ENCODE measurements at regions not wholly inside any gene's neighbourhood (a gene's known extent, or its start where the extent isn't known, plus 50 kb on each side); places are given as distances from the start of the nearest gene placed in this dataset.

DNA sequence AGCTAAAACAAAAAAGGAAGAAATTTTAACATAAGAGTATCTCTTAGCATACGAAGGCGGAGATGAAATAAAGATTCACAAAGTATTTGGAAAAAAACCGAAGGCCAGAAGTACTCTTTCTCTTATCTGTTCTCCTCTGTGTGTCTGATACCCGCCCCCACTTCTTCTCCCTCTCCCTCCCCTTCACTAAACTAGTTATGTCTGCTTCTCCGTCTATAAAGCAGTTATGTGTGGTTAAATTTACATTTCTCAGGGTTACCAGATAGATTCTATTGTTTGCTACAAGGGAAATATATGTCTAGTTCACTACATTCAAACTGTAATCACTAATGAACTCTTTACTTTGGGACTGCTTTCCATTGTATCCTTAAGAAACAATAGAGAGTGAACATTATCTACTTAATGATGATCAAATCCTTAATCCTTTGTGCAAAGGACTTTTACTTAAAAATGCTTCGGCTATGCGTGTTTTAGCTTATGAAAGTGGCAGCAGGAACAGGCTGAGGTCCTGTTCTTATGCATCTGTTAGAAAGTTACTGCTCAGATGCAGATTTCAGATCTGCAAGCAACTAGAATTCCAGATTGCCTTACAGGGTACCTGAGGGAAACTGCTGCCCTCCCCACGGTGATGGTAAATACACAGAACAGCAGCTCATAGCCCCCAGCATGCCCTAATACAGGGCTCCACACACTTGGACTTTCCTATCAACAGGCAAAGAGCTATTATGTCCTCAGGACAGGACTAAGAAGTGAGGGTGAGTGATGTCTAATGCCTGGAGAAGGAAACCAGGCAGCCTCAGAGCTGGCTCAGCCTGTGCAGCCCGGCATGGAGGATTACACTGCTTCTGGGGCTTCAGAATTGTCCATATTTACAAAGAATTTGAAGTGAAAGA is 273.3 kb downstream of the FZD1 start:
- peak; percentile 63 for DNase-seq

DNA sequence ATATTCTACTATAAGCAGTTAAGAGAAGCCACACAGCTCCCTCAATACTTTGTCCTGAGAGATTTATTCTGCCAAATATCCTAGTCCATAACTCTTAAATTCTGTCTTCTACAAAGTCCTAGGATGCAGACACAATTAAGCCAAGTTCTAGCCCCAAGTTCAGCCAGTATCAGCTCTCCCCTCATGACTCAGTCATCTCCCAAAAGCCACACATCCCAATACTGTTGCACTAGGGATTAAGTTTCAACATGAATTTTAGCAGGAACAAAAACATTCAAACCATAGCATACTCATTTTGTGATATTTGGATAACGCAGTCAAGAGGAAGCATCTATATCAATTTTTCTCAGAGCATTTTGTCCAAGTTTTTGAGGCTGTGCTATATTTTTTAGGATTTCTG is 277.4 kb downstream of the FZD1 start:
- DNase-seq: no peak

DNA sequence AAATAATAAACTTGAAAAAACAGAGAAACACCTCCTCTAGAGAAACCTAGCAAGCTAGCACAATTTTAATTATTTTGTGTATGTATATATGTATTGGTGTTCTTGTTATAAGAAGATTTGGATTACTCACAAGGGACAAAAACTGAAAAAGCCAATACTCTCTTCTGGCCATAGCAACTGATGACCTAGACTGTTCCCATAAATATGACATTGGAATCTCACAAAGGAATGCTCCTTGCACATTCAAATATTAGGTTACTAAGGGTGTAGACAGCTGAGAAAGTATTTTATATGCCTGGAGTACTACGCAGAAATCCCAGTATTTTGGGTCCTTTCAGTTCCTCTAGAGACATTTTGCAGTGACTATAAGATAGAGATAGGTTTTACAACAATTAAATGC is 279.4 kb downstream of the FZD1 start:
- no peak for DNase-seq

DNA sequence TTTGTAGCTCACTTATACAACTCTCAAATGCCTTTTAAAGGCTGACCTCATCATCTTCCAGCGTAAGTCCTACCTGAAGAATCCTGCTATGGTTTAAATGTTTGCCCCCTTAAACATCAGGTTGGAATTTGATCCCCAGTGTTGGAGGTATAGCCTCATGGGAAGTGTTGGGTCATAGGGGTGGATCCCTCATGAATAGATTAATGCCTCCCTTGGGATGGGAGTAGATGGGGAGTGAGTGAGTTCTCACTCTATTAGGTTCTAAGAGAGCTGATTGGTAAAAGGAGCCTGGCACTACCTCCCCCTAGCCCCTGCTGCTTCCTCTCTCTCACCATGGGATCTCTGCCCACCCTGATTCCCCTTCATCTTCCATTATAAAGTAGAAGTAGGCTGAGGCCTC is 285.6 kb downstream of the FZD1 start:
- DNase-seq: no peak

DNA sequence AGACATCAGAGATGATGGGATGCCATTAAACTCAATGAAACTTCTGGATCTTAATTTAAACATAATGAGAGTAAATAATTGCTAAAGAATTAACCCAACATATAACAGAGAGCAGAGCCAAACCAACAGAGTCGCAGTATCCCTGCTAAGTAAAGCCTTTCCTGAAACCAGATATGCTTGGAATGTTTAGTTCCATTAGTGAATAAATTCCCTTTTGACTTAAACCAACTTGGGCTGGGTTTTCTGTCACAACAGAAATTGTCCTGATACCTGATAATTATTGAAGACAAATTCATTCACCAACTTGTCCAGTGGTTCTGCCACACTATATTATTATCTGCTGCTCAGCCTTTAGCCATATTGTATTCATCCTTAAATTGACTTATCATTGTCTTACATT is 286.7 kb downstream of the FZD1 start:
- no peak for DNase-seq

DNA sequence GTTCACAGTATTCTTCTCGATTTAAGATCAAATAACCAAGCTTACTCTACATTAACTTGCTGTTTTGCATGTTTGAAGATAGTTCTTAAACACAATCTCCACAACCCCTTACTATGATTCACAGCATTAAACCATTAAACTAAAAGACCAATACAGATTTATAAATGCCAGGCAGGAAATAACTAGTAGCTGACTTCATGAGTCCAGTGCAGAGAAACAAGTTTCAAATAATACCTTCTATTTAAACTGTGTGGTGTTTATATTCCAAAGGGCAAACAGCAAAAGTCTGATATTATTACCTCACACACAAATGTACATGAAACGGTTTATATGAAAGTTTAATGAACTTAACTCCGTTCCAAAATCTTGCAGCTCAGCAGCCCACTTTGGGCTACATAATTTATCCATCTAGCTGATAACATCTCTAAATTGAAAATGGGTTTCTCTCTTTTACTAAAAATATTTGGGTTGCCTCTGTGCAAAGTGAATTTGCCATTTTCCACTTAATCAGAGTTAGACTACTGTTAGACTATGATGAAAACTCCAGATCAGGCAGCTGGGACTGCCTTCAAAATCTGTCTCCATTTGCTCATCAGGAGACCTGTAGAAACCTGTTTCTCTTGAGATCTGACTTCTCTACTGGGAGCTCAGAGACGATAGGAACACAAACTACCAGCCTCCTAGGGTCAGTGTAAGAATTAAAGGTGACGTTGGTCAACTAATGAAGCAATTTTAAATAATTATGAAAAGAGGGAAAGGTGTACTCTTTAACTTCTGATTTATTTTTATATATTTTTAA is 287.3 kb downstream of the FZD1 start:
- no peak for DNase-seq

DNA sequence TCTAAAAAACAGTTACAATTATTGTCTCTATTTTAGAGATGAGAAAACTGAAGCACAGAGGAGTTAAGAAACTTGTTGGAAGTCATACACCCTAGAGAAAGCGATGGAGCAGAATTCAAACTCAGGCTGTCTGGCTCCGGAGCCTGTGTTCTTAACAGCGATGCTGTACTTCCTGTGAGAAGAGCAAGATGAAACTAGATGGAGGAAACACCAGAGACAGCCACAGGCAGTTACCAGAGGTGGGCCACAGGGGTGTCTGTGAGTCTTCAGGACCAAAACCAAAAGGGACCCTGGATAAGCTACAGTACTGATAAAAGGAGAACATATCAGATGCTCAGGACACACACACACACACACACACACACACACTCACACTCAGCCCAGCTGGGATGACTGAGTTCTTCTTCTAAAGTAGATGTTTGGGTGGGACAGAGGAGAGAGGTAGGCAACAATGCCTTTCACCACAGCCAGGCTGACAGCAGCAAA is 289.2 kb downstream of the FZD1 start:
- DNase-seq: no peak

DNA sequence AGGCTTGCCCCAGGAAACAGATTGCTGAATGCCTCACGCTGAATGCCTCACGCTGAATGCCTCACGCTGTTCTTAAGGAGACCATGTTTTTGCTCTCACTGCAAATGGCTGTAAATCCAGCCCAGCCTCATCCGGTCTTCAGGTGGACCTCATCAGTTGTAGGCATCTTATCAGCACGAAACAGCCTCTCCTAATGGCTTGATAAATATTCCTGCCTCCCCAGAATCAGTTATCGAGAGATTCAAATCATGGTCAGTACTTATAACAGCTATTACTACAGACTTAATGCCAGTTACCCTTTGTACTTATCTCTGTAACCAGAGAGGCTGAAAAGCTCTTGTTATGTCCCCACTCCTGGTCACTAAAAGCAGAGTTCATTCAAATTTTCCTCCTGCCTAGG is 290.6 kb downstream of the FZD1 start:
- DNase-seq: peak; percentile 68

DNA sequence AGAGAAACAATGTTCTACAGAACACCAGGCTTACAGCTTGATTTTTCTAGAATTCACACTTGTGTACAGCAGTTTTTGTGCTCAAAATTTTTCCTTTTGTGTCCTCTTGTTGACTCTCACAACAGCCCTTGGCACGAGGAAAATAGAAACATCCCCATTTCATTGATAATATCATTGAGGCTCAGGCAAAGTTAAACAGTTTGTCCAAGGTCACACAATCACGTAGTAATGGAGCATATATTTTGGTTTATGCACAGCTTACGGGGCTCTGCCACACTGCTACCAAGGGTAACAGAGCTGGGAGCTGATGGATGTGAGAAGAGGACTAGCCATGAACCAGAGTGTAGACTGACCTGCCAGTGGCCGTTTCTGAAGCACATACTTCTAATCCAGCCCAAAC is 292.0 kb downstream of the FZD1 start:
- no peak for DNase-seq

DNA sequence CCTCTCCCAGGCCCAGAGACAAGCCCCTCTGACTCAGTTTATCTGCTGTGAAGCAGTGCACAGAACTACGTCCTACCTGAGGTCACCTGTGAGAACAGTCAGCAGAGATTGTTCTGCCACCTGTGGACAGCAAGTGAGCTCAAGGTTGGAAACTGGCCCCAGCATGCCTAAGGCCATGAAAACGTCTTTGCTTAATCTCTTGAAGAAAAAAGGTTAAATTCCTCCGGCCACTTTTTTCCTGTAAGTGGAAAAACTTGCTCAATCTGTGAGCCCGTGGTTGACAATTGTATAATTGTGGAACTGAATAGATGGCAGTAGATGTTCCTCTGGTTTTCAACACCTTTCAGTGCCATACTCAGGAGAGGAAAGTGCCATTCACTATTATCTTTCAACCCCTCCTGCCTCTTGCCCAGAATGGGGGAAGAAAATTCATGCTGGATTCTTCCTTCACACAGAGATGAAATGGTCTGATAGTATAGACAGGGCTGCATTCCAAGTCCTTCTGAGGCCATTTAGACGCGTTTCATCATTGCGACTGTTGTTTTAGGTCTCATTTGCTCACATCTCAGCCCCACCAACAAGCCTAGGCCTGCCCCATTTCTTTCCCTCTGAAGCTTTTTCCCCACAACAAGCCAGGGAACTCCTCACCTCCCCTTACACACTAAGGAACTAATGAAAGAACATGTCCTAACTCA is 292.9 kb downstream of the FZD1 start:
- DNase-seq: peak; percentile 51

DNA sequence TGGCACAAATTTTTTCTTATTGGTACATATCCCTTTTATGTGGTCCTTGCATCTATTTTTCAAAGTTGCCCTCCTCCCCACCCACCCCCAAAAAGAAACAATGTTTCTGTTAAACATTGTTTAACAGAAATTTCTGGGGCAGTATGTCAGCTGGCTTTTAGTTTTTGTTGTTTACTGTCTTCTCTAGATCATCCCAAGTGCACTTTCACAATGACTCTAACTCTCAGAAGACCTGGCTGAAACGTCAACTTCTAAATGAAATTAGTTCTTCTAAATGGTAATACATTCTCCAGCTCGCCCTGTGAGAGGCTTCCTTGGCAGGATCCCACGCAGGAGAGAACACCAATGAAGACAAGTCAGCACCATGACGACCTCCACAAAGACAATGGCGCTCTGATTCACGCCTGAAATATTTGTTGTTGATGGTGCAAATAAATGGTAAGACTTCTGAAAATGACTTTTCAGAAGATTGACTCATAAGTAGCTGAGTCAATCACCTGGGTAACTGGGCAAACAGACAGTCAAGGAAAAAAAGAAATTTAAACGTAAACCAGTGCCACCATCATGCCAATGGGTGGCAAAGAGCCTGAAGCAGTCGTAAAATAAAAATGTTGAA is 293.7 kb downstream of the FZD1 start:
- no peak for DNase-seq

DNA sequence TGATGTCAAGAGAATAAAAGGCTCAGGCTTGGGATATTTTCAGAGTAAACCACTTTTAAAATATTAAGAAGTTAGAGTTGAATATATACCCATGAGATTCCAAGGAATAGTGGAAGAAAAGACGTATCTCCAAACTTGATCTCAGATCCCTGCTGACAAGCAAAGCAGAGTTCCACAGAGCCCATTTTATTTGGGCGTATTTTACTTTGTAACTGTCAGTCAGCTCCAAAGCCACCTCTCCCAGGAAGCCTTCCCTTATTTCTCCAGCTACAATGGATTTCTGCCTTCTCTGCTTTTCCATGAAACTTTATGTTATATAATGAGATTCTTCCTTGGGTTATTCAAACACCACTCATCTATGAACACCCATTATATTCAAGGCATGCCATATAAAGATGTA is 295.7 kb downstream of the FZD1 start:
- DNase-seq: no peak

DNA sequence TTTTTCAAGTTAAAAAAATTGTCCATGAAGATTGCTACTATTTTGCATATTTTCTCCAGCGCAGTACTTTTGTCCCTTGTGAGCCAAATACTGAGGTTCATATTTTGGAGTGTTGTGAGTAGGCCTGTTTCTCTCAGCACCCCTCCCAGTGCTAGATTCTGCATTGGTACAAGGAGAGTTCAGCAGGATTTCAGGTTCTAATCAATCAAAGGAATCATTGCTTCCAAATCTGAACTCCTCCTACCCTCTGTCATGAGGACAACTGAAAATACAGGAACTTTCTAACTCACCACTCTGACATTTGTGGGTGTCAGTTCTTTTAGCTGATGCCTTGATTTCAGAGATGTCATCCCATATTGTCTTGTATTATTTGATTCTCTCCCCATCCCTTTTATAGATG is 299.9 kb downstream of the FZD1 start:
- DNase-seq: no peak

DNA sequence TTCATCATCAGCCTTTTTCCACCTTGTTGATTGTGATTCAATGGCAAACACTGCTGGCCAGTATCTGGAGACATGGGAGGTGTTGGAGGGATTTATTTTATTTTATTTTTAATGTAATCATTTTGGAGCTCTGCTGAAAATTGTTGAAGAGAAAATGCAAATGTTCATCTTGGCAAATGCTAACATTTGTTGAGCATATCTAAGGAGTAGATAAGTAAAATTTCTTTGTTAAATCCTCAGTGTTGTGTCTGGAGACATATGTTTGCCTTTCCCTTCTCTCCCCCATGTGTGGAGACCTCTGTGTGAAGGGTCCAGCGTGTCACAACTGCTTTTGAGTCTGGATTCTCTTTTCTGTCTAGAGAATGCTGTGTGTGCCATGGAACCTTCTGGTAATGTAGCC is 300.3 kb downstream of the FZD1 start:
- DNase-seq: no peak

DNA sequence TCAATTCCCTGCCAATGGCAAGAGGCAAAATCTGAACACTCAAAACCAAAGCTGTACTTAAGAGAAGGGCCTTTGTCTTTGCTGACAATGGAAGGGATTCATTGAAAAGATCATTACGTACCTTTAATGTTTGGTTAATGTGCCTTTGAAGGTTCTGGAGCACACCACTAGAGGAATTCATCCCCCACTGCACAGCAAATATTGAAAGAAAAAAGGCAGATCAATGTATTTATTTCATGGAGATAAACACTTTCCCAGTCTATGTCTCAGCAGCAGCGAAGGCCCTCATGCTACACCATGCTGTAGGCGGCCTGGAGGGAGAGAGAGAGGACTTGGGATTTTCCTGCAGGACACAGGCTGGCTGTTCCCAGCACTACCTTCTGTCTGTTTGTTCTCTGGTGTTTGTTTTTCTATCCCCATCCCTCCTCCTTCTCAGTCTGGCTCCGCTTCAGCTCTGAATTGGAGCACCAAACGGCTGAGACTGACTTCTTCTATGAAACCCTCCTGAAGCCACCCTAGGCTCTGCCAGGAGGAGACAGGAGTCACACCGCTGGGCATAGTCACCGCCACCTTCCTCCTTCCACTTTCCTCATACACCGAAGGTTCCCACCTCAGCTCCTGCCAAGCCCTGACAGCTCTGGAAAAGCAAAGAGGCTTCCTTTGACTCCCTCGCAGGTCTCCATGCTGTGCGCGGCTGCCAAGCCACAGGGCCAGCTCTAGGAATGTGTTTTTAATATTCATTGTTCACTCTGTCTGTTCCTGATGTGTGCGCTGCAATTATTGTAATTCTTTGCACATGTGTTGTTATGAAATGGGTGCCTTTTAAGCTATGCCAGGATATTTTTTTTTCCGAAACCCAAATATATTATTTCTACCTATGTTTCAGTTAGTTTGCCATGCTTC is 301.5 kb downstream of the FZD1 start:
- DNase-seq: no peak

DNA sequence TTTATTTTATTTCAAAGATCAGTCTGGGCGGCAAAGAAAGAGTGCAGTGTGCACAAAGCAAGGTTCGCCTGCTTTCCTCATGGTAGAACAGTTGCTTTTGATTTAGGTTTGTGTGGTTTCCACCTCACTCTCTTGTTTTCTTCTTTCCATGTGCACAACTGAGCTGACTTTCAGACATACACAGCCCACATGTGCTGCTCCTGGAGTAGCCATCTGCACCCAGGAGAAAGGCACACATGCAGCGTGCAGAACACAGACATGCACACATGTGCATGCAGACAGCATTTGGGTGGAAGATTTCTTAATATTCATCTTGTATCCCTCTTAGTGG is 302.1 kb downstream of the FZD1 start:
- DNase-seq: no peak

DNA sequence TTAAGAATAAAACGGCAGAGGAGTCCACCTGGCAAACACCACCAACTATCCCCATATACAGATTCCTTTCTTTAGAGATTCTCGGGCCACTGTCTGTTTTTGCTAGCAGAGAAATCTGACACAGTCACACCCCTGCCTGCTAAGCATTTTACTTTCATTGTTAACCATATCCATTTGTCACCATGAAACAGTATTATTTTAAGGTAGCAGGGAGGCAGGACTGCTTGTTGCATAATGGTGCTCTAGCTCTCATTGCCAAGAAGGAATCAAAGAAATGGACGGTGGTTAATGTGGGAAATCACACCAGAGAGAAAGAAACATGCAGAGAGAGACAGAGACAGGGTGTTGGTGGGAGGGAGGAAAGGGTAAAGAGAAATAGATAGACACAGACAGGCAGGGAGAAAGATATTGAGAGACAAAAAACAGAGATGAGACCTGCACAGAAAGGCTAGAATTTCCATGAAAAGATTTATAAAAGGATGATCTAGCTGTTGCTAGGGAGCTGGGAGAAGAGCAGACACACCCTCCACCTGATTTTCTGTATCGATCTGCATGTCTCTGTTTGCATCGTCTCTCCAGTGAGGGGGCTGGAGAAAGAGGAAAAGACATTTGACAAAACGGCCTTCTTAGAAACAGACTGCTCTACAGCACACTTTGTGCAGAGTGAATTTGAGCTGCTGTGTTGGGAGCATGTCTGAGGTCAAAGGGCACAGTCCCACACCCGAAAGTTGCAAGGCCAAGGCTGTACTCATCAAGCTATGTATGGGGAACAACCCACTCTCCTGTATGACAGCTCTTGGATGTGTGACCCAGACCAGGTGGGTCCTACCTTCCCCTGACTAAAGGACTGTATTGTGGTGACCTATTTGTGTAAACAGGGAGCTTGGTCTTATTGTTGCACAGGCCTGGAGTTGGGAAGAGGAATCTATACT is 303.1 kb downstream of the FZD1 start:
- DNase-seq: no peak

DNA sequence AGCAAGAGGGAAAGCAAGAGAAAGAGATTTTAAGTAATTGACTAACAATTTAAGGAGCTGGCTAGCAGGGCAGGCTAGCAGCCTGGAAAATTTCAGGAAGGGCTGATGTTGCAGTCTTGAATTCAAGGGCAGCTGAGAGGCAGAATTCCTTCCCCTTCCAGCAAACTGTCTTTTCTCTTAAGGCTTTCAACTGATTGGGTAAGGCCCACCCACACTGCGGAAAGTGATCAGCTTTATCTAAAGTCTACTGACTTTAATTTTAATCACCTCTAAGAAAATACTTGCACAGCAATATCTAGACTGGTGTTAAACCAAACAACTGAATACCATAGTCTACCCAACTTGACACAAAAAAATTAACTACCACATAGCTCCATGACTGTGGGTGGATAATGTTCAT is 303.9 kb downstream of the FZD1 start:
- DNase-seq: no peak

DNA sequence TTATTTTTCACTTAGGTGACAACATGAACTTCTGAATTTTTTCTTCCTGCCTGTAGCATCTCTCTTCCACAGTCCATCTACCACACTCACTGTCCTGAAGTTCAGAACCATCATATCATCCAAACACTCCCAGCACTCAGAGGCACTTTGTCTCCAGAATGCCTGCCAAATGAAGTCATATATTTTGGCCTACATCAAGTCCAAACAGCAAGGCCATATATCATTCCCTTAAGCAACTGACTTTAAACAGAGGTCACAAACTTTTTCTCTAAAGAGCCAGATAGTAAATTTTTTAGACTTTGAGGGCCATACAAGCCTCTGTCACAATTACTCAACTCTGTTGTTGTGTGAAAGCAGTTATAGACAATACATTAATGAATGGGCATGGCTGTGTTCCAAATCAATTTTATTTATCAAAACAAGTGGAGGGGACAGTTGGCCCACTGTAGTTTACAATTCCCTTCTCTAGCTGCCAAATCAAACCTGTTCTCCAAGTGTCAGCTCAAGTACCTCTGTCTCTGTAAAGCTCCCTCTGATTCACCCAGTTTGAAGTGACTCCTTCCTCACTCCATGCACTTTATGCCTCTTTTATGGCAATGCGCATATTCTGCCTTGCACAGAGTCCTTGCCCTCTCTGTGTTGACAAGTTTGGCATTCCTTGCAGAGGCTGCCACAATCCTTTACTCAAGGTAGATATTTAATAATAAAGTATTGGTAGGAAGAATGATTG is 305.7 kb downstream of the FZD1 start:
- no peak for DNase-seq

DNA sequence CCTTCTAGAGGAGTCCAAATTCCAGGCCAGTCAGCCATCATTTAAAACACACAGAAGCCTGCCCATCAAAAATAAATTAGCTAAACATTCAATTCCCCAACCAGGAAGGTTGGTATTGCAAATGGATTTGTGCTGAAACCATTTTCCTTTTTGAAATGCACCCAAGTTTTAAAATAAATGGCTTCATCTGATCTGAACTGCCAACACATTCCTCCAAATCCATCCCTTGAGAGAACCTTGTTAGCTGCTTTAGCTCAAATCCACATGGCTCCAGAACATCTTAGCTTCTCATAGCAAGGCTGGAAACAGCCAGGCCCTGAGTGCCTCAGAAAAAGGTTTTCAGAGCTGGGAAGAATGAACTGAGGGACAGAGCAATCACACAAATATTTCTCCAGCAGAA is 306.3 kb downstream of the FZD1 start:
- no peak for DNase-seq
